ENCODE measurements at regions not wholly inside any gene's neighbourhood (a gene's known extent, or its start where the extent isn't known, plus 50 kb on each side); places are given as distances from the start of the nearest gene placed in this dataset.

GRCh38 chr6:117829594-117830319 lies 77.3 kb upstream of the SLC35F1 start:
- peak; percentile 57 for TF ChIP-seq CTCF (IDR thresholded peaks at IDR 0.05; ENCODE audit: low read depth, low read length)
- Histone ChIP-seq H3K4me3 (ENCODE audit: low read depth, low read length) (peak overlapping the region; percentile 32), H3K4me1 (0 out of 2 replicates have a peak, but pooled peaks cover 3% of the 10 kb centered on the region), H3K36me3 (no peaks in the 10 kb centered on the region), H3K27me3 (peaks cover 11% of the 10 kb centered on the region), H3K9me3 (no peaks in the 10 kb centered on the region)
- DNase-seq = peak; percentile 49

GRCh38 chr6:117837261-117837660 lies 69.8 kb upstream of the SLC35F1 start:
- Histone ChIP-seq H3K27me3 (no peaks in the 10 kb centered on the region), H3K4me3 (ENCODE audit: low read depth, low read length) (no peak overlapping the region), H3K36me3 (no peaks in the 10 kb centered on the region), H3K9me3 (no peaks in the 10 kb centered on the region), H3K4me1 (no peaks in the 10 kb centered on the region)
- no peak for TF ChIP-seq CTCF (IDR thresholded peaks at IDR 0.05; ENCODE audit: low read depth, low read length)
- DNase-seq = no peak

GRCh38 chr6:117840541-117840983 lies 66.5 kb upstream of the SLC35F1 start:
- no peaks in the 10 kb centered on the region for H3K4me1 ChIP-seq
- DNase-seq = peak; percentile 46
- TF ChIP-seq CTCF (IDR thresholded peaks at IDR 0.05; ENCODE audit: low read depth, low read length) = peak; percentile 57
- no peaks in the 10 kb centered on the region for H3K9me3 ChIP-seq
- H3K27me3 ChIP-seq = no peaks in the 10 kb centered on the region
- no peaks in the 10 kb centered on the region for H3K36me3 ChIP-seq
- H3K4me3 ChIP-seq (ENCODE audit: low read depth, low read length) = no peak overlapping the region

GRCh38 chr6:117847912-117848311 lies 59.2 kb upstream of the SLC35F1 start:
- Histone ChIP-seq H3K4me1 (no peaks in the 10 kb centered on the region), H3K4me3 (ENCODE audit: low read depth, low read length) (no peak overlapping the region)
- TF ChIP-seq CTCF (IDR thresholded peaks at IDR 0.05; ENCODE audit: low read depth, low read length) = no peak

GRCh38 chr6:117849087-117849486 lies 58.0 kb upstream of the SLC35F1 start:
- Histone ChIP-seq H3K9me3 (no peaks in the 10 kb centered on the region), H3K4me3 (ENCODE audit: low read depth, low read length) (no peak overlapping the region), H3K4me1 (no peaks in the 10 kb centered on the region), H3K36me3 (no peaks in the 10 kb centered on the region), H3K27me3 (no peaks in the 10 kb centered on the region)
- no peak for TF ChIP-seq CTCF (IDR thresholded peaks at IDR 0.05; ENCODE audit: low read depth, low read length)
- DNase-seq = no peak

More at GRCh38 chr6:117847912-117848311, 59.2 kb upstream of the SLC35F1 start:
- H3K9me3 ChIP-seq = no peaks in the 10 kb centered on the region
- no peaks in the 10 kb centered on the region for H3K36me3 ChIP-seq
- no peaks in the 10 kb centered on the region for H3K27me3 ChIP-seq
- no peak for DNase-seq
